ENCODE measurements at regions not wholly inside any gene's neighbourhood (a gene's known extent, or its start where the extent isn't known, plus 50 kb on each side); places are given as distances from the start of the nearest gene placed in this dataset.

GRCh38 chr2:125710561-125710960 lies 945.4 kb upstream of the GYPC start:
- Mint-ChIP-seq H3K4me3 (no peak overlapping the region), H3K36me3 (ENCODE audit: low read depth) (no peaks in the 10 kb centered on the region), H3K27ac (no peak overlapping the region), H3K4me1 (peaks cover 4% of the 10 kb centered on the region; the same call in 2 of the 3 replicates), H3K9me3 (peaks cover 3% of the 10 kb centered on the region; the same call in 1 of the 3 replicates), H3K27me3 (ENCODE audit: insufficient read depth, low read depth, poor library complexity) (peaks cover 4% of the 10 kb centered on the region)
- H3K4me1 ChIP-seq (ENCODE audit: insufficient read depth): no peaks in the 10 kb centered on the region
- H3K4me3 ChIP-seq: no peak overlapping the region
- no peak overlapping the region for H2AFZ ChIP-seq
- no peak for DNase-seq (ENCODE audit: low spot score)
- H3F3A ChIP-seq (replicated peaks; ENCODE audit: low read depth): no peaks in the 10 kb centered on the region
- no peaks in the 10 kb centered on the region for H4K20me1 ChIP-seq (replicated peaks; ENCODE audit: insufficient read depth)
- no peaks in the 10 kb centered on the region for H3K36me3 ChIP-seq (ENCODE audit: insufficient read depth)
- peaks cover 9% of the 10 kb centered on the region; the same call in 1 of the 2 replicates for H3K9me2 ChIP-seq (ENCODE audit: insufficient read depth)
- no peak overlapping the region for H3K4me2 ChIP-seq
- TF ChIP-seq REST (IDR thresholded peaks at IDR 0.05; ENCODE audit: unreplicated experiment) (no peak), POLR2AphosphoS5 (IDR thresholded peaks at IDR 0.05; ENCODE audit: low read depth) (no peak), STAT1 (IDR thresholded peaks at IDR 0.05; ENCODE audit: unreplicated experiment) (no peak)
- ATAC-seq: no peak; the same call in 2 of the 3 replicates
- no peaks in the 10 kb centered on the region for H3K79me2 ChIP-seq (replicated peaks; ENCODE audit: insufficient read depth)
- H3K27ac ChIP-seq (ENCODE audit: low read depth): no peak overlapping the region
- H3K27me3 ChIP-seq (ENCODE audit: insufficient read depth): no peaks in the 10 kb centered on the region

- H3K4me1 Mint-ChIP-seq: peaks cover 4% of the 10 kb centered on the region; the same call in 2 of the 3 replicates
- H3K36me3 Mint-ChIP-seq (ENCODE audit: low read depth): no peaks in the 10 kb centered on the region
- peaks cover 3% of the 10 kb centered on the region; the same call in 1 of the 3 replicates for H3K9me3 Mint-ChIP-seq
- no peak overlapping the region for H2AFZ ChIP-seq
- H3K27me3 Mint-ChIP-seq (ENCODE audit: insufficient read depth, low read depth, poor library complexity): peaks cover 4% of the 10 kb centered on the region
- no peaks in the 10 kb centered on the region for H3K36me3 ChIP-seq (ENCODE audit: insufficient read depth)
- TF ChIP-seq CTCF (conservative IDR thresholded peaks at IDR 0.05; ENCODE audit: low read depth in 2 of 2) (no peak), JUNB (IDR thresholded peaks at IDR 0.05; ENCODE audit: unreplicated experiment) (no peak), ZNF331 (CRISPR knock-in tag; IDR thresholded peaks at IDR 0.05; ENCODE audit: low read depth) (no peak), NANOG (IDR thresholded peaks at IDR 0.05; ENCODE audit: borderline replicate concordance) (no peak), CREB1 (CRISPR knock-in tag; IDR thresholded peaks at IDR 0.05; ENCODE audit: low read depth) (no peak)
- ATAC-seq (no peak), DNase-seq (ENCODE audit: low spot score) (no peak)
- no peaks in the 10 kb centered on the region for H3K27me3 ChIP-seq (ENCODE audit: insufficient read depth)
- H3F3A ChIP-seq (replicated peaks; ENCODE audit: low read depth): no peaks in the 10 kb centered on the region
- H4K20me1 ChIP-seq (replicated peaks; ENCODE audit: insufficient read depth): no peaks in the 10 kb centered on the region
- no peaks in the 10 kb centered on the region for H3K4me1 ChIP-seq (ENCODE audit: insufficient read depth)
- H3K4me2 ChIP-seq: no peak overlapping the region
- peaks cover 8% of the 10 kb centered on the region; the same call in 1 of the 2 replicates for H3K9me2 ChIP-seq (ENCODE audit: insufficient read depth)
- no peaks in the 10 kb centered on the region for H3K79me2 ChIP-seq (replicated peaks; ENCODE audit: insufficient read depth)
- no peak overlapping the region for H3K27ac Mint-ChIP-seq
- H3K4me3 Mint-ChIP-seq: no peak overlapping the region
- no peak overlapping the region for H3K27ac ChIP-seq (ENCODE audit: low read depth)
- no peak overlapping the region for H3K4me3 ChIP-seq
Measured at GRCh38 chr2:125711075-125711474, 944.9 kb upstream of the GYPC start.
